Breast epithelium (tissue), 3 donors: ENCODE measurements at regions not wholly inside any gene's neighbourhood (a gene's known extent, or its start where the extent isn't known, plus 50 kb on each side); places are given as distances from the start of the nearest gene placed in this dataset.
"Not testable (repeated sequence)": the region's sequence is repeated elsewhere in the genome, so short reads cannot be mapped to it uniquely, and the experiment has no call there.

Experiments used
- CTCF ChIP-seq, 3 donors: fragments of 450-650 bp; IDR thresholded peaks; one replicate each; pipeline ENCODE4 v1.5.1; 2016 to 2017; ENCODE audit warnings: antibody characterized with exemption in 3 of 3, mild to moderate bottlenecking in 3 of 3, moderate library complexity in 3 of 3
- POLR2A ChIP-seq: fragments of 450-650 bp; IDR thresholded peaks from one replicate; pipeline ENCODE4 v1.6.1; 2016; ENCODE audit warnings: antibody characterized with exemption, mild to moderate bottlenecking, moderate library complexity
- POLR2AphosphoS5 ChIP-seq, 3 donors: sonication (generic); formaldehyde crosslinking; IDR thresholded peaks; one replicate each; pipeline ENCODE4 v1.6.1; 2017; ENCODE audit warnings: antibody characterized with exemption in 3 of 3

- not testable (repeated sequence) for TF ChIP-seq POLR2A; CTCF (IDR thresholded peaks at IDR 0.05); POLR2AphosphoS5 (IDR thresholded peaks at IDR 0.05)
These were observed 170.9 kb downstream of the MAIP1 start for GRCh38 chr2:200126285-200126670.
